KMS-11 (cell line): ENCODE measurements at regions not wholly inside any gene's neighbourhood (a gene's known extent, or its start where the extent isn't known, plus 50 kb on each side); places are given as distances from the start of the nearest gene placed in this dataset.

Experiments used
- H2AFZ ChIP-seq: fragments of 200-600 bp; sonication (generic); 2 replicates; pipeline ENCODE4 v1.6.1; 2016; ENCODE audit warnings: antibody characterized with exemption, mixed run types, low read depth
- H3K27ac ChIP-seq: fragments of 200-600 bp; sonication (generic); 2 replicates; pipeline ENCODE4 v1.6.1; 2016; ENCODE audit warnings: mild to moderate bottlenecking, mixed run types
- H3K27me3 ChIP-seq: fragments of 200-600 bp; sonication (generic); 2 replicates; pipeline ENCODE4 v1.6.1; 2017; ENCODE audit warnings: mild to moderate bottlenecking, low read depth, mixed run types, moderate library complexity; ENCODE audit not compliant: insufficient read depth
- H3K36me3 ChIP-seq: fragments of 200-600 bp; sonication (generic); 2 replicates; pipeline ENCODE4 v1.6.1; 2017; ENCODE audit warnings: mild to moderate bottlenecking, mixed run types; ENCODE audit not compliant: insufficient read depth
- H3K4me1 ChIP-seq: fragments of 200-600 bp; sonication (generic); 2 replicates; pipeline ENCODE4 v1.6.1; 2016; ENCODE audit warnings: mild to moderate bottlenecking, low read depth, mixed run types; ENCODE audit not compliant: poor library complexity, severe bottlenecking
- H3K4me2 ChIP-seq: fragments of 200-600 bp; sonication (generic); 2 replicates; pipeline ENCODE4 v1.7.0; 2016; ENCODE audit warnings: mild to moderate bottlenecking, mixed run types
- H3K4me3 ChIP-seq: fragments of 200-600 bp; sonication (generic); IDR thresholded peaks from 2 replicates; pipeline ENCODE4 v1.6.1; 2017; ENCODE audit warnings: low read depth, low read length, mixed read lengths; ENCODE audit not compliant: insufficient read depth
- H3K79me2 ChIP-seq: fragments of 200-600 bp; sonication (generic); 2 replicates; pipeline ENCODE4 v1.6.1; 2016; ENCODE audit warnings: low read depth, mixed run types; ENCODE audit not compliant: insufficient read depth
- H3K9ac ChIP-seq: fragments of 200-600 bp; sonication (generic); 2 replicates; pipeline ENCODE4 v1.6.1; 2016; ENCODE audit warnings: mild to moderate bottlenecking, mixed run types
- H4K20me1 ChIP-seq: fragments of 200-600 bp; sonication (generic); 2 replicates; pipeline ENCODE4 v1.6.1; 2016; ENCODE audit warnings: mild to moderate bottlenecking, mixed run types; ENCODE audit not compliant: insufficient read depth
- CTCF ChIP-seq: fragments of 200-600 bp; sonication (generic); conservative IDR thresholded peaks from 2 replicates; pipeline ENCODE4 v1.6.1; 2017; ENCODE audit warnings: low read depth, mild to moderate bottlenecking, antibody characterized with exemption, low read length, moderate library complexity, mixed read lengths

GRCh38 chr18:8895341-8895740 is 190.0 kb downstream of the MTCL1 start:
- H3K4me1 ChIP-seq: no peaks in the 10 kb centered on the region
- TF ChIP-seq CTCF: no peak
- H3K79me2 ChIP-seq: no peaks in the 10 kb centered on the region
- no peak overlapping the region for H2AFZ ChIP-seq
- no peaks in the 10 kb centered on the region for H3K27me3 ChIP-seq
- H3K4me2 ChIP-seq: no peak overlapping the region
- no peaks in the 10 kb centered on the region for H3K36me3 ChIP-seq
- H3K27ac ChIP-seq: no peak overlapping the region
- H3K4me3 ChIP-seq: no peak overlapping the region
- no peak overlapping the region for H3K9ac ChIP-seq
- H4K20me1 ChIP-seq: no peaks in the 10 kb centered on the region

- Histone ChIP-seq H3K79me2 (no peaks in the 10 kb centered on the region), H3K4me2 (no peak overlapping the region), H3K4me1 (no peaks in the 10 kb centered on the region), H4K20me1 (no peaks in the 10 kb centered on the region), H3K9ac (no peak overlapping the region), H3K36me3 (no peaks in the 10 kb centered on the region), H2AFZ (no peak overlapping the region), H3K27me3 (no peaks in the 10 kb centered on the region), H3K4me3 (no peak overlapping the region), H3K27ac (no peak overlapping the region)
- TF ChIP-seq CTCF: no peak
These were observed 190.7 kb downstream of the MTCL1 start for GRCh38 chr18:8895987-8896619.

GRCh38 chr18:8899000-8899399 is 193.6 kb downstream of the MTCL1 start:
- Histone ChIP-seq H3K27ac (no peak overlapping the region), H3K4me2 (no peak overlapping the region), H3K36me3 (no peaks in the 10 kb centered on the region), H3K9ac (no peak overlapping the region), H3K27me3 (no peaks in the 10 kb centered on the region), H2AFZ (no peak overlapping the region), H3K79me2 (no peaks in the 10 kb centered on the region), H3K4me1 (no peaks in the 10 kb centered on the region), H4K20me1 (no peaks in the 10 kb centered on the region), H3K4me3 (no peak overlapping the region)
- TF ChIP-seq CTCF: no peak

- Histone ChIP-seq H3K27ac (no peak overlapping the region), H3K4me2 (no peak overlapping the region), H3K79me2 (no peaks in the 10 kb centered on the region), H3K9ac (no peak overlapping the region), H3K27me3 (no peaks in the 10 kb centered on the region), H3K36me3 (no peaks in the 10 kb centered on the region), H3K4me1 (no peaks in the 10 kb centered on the region), H3K4me3 (no peak overlapping the region), H2AFZ (no peak overlapping the region), H4K20me1 (no peaks in the 10 kb centered on the region)
- TF ChIP-seq CTCF: no peak
These were observed 195.2 kb downstream of the MTCL1 start for GRCh38 chr18:8900552-8900951.
